ENCODE measurements at regions not wholly inside any gene's neighbourhood (a gene's known extent, or its start where the extent isn't known, plus 50 kb on each side); places are given as distances from the start of the nearest gene placed in this dataset.

DNA sequence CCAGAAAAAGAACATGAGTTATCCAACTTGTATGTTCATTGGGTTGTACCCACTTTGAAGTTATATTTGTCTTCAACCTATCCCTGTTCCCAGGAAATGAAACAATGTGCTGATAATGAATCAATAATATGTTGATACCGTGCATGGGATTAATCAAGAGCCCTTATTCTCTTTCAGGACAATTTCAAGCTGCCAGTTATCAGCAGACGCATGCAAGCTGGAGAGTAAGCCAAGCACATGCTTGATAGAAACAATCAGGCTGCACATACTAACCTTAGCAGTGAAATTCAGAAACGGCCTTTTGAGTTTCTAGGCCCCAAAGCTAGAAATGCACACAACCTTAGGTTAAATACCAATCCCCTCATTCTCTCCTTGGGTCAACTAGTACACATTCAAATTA, 480.4 kb upstream of the AGTR1 start:
- Mint-ChIP-seq H3K4me3 (ENCODE audit: unreplicated experiment) (no peak overlapping the region), H3K27me3 (ENCODE audit: insufficient read depth, unreplicated experiment) (no peaks in the 10 kb centered on the region), H3K27ac (ENCODE audit: low read depth, unreplicated experiment) (no peak overlapping the region), H3K36me3 (ENCODE audit: insufficient read depth, unreplicated experiment) (no peaks in the 10 kb centered on the region), H3K4me1 (ENCODE audit: insufficient read depth, unreplicated experiment) (peaks cover 5% of the 10 kb centered on the region), H3K9me3 (ENCODE audit: unreplicated experiment) (no peaks in the 10 kb centered on the region)
- TF ChIP-seq, protein P1, sequence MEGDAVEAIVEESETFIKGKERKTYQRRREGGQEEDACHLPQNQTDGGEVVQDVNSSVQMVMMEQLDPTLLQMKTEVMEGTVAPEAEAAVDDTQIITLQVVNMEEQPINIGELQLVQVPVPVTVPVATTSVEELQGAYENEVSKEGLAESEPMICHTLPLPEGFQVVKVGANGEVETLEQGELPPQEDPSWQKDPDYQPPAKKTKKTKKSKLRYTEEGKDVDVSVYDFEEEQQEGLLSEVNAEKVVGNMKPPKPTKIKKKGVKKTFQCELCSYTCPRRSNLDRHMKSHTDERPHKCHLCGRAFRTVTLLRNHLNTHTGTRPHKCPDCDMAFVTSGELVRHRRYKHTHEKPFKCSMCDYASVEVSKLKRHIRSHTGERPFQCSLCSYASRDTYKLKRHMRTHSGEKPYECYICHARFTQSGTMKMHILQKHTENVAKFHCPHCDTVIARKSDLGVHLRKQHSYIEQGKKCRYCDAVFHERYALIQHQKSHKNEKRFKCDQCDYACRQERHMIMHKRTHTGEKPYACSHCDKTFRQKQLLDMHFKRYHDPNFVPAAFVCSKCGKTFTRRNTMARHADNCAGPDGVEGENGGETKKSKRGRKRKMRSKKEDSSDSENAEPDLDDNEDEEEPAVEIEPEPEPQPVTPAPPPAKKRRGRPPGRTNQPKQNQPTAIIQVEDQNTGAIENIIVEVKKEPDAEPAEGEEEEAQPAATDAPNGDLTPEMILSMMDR (IDR thresholded peaks at IDR 0.05; ENCODE audit: unreplicated experiment), result no peak
- no TSS peak for BruUV-seq (replicated peaks)
- ChIA-PET CTCF (no interaction called here), POLR2A (no interaction called here)
- no peak for DNase-seq (ENCODE audit: unreplicated experiment)
- intact Hi-C loops (cut with micrococcal nuclease), result no loop called here

DNA sequence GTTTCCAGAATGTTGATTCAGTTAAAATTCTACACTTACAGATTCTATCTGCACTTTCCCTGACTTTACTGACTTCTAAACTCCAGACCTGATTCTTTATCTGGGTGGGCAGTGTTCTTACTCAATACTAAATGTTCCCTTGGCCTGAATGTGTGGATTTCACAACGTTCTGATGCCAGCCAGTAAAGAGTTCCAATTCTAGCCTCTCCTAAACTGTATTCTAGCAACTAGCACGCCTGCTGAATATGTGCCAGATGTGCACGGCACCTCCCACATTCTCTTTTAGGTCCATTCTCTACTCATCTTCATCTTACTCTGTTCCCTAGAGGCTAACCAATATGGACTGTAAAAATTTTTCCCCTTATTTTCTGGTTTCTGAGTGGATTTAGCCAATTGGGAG, 479.5 kb upstream of the AGTR1 start:
- intact Hi-C loops (cut with micrococcal nuclease), result no loop called here
- ChIA-PET POLR2A (no interaction called here), CTCF (no interaction called here)
- Mint-ChIP-seq H3K36me3 (ENCODE audit: insufficient read depth, unreplicated experiment) (no peaks in the 10 kb centered on the region), H3K27ac (ENCODE audit: low read depth, unreplicated experiment) (no peak overlapping the region), H3K4me1 (ENCODE audit: insufficient read depth, unreplicated experiment) (peaks cover 5% of the 10 kb centered on the region), H3K27me3 (ENCODE audit: insufficient read depth, unreplicated experiment) (no peaks in the 10 kb centered on the region), H3K9me3 (ENCODE audit: unreplicated experiment) (no peaks in the 10 kb centered on the region), H3K4me3 (ENCODE audit: unreplicated experiment) (no peak overlapping the region)
- BruUV-seq (replicated peaks), result no TSS peak
- peak; percentile 11 for DNase-seq (ENCODE audit: unreplicated experiment)
- TF ChIP-seq, protein P1 (IDR thresholded peaks at IDR 0.05; ENCODE audit: unreplicated experiment), result no peak

DNA sequence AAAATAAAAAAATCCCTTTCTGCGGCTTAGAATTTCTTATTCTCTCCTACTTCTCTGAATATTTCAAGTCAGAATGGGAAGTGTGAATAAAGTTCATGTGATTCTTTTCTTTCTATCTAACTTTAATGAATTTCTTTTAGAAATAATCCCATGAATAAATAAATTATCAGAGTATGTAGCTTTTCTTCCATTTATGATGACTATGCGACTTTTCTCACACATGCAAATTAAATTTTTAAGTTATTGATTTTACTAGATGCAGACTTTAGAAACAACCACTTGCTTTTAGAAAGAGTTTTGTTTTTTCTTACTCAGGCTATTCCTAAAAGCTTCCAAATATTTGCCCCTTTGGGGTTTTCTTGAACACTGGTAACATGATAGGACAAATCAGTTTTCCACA, 477.7 kb upstream of the AGTR1 start:
- intact Hi-C loops (cut with micrococcal nuclease), result no loop called here
- no peak for DNase-seq (ENCODE audit: unreplicated experiment)
- Mint-ChIP-seq H3K27ac (ENCODE audit: low read depth, unreplicated experiment) (no peak overlapping the region), H3K9me3 (ENCODE audit: unreplicated experiment) (no peaks in the 10 kb centered on the region), H3K4me1 (ENCODE audit: insufficient read depth, unreplicated experiment) (peaks cover 5% of the 10 kb centered on the region), H3K27me3 (ENCODE audit: insufficient read depth, unreplicated experiment) (no peaks in the 10 kb centered on the region), H3K4me3 (ENCODE audit: unreplicated experiment) (no peak overlapping the region), H3K36me3 (ENCODE audit: insufficient read depth, unreplicated experiment) (no peaks in the 10 kb centered on the region)
- ChIA-PET CTCF (interaction anchor here (1.0 to 1.2 kb wide), 2 partner anchors 9 to 12 kb away, joined by 3 to 4 read pairs; no protein-coding TSS in a partner anchor), POLR2A (interaction anchor here (0.7 kb wide), 1 partner anchor 13 kb away, joined by 3 read pairs; no protein-coding TSS in a partner anchor)
- no TSS peak for BruUV-seq (replicated peaks)
- TF ChIP-seq, protein P1 (IDR thresholded peaks at IDR 0.05; ENCODE audit: unreplicated experiment), result no peak

DNA sequence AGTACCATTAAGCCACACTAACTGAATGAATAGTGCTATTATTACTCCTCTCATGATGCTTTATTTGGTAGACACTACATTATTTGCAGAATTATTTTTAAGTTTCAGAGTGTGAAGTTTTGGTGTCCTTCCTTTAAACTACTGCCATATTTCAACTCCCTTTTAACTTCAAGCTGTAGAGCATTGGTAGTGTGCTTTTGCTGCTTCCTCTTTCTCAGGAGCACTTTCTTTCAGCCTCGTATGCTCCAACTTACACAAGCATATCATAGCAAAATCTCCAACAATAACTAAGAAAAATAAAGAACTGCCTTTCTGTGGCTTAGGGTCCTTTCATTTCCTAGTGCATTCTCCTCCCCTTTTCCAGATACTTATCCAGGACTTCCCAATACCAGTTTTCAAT, 476.4 kb upstream of the AGTR1 start:
- Mint-ChIP-seq H3K4me3 (ENCODE audit: unreplicated experiment) (no peak overlapping the region), H3K4me1 (ENCODE audit: insufficient read depth, unreplicated experiment) (peaks cover 9% of the 10 kb centered on the region), H3K27me3 (ENCODE audit: insufficient read depth, unreplicated experiment) (no peaks in the 10 kb centered on the region), H3K9me3 (ENCODE audit: unreplicated experiment) (no peaks in the 10 kb centered on the region), H3K36me3 (ENCODE audit: insufficient read depth, unreplicated experiment) (no peaks in the 10 kb centered on the region), H3K27ac (ENCODE audit: low read depth, unreplicated experiment) (no peak overlapping the region)
- no peak for DNase-seq (ENCODE audit: unreplicated experiment)
- TF ChIP-seq, protein P1 (IDR thresholded peaks at IDR 0.05; ENCODE audit: unreplicated experiment), result no peak
- POLR2A ChIA-PET, result interaction anchor here (0.5 to 1.0 kb wide), 2 partner anchors 10 to 36 kb away, joined by 3 read pairs; no protein-coding TSS in a partner anchor
- CTCF ChIA-PET, result no interaction called here
- no TSS peak for BruUV-seq (replicated peaks)
- intact Hi-C loops (cut with micrococcal nuclease), result no loop called here
